Activated CD4-positive, CD25-positive, alpha-beta regulatory T cell (primary cell): ENCODE measurements at regions not wholly inside any gene's neighbourhood (a gene's known extent, or its start where the extent isn't known, plus 50 kb on each side); places are given as distances from the start of the nearest gene placed in this dataset.

ENCODE experiments used
- DNase-seq, 4 experiments: peaks; one replicate each; lab custom pipeline; 2025; lab: John Stamatoyannopoulos, UW

DNA sequence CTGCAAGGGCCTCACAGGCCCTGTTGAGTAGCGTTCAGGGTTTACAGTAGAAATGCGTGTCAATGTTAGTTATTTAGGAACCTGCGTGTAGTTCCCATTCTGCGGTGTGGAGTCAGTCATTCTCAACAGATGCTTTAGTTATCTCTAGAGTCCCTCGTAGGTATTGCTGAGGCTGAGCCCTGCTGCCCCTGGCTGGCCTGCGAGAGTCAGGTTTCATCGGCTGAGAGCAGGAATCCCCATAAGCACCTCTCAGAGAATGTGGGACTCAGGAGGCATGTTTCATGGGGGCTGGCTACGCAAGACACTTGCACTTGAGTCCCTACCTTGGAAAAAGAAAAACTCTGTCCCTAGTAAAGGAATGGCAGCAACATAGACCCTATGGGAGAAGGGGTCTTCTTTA, 347.5 kb upstream of the ASIC2 start:
- no peak for DNase-seq

DNA sequence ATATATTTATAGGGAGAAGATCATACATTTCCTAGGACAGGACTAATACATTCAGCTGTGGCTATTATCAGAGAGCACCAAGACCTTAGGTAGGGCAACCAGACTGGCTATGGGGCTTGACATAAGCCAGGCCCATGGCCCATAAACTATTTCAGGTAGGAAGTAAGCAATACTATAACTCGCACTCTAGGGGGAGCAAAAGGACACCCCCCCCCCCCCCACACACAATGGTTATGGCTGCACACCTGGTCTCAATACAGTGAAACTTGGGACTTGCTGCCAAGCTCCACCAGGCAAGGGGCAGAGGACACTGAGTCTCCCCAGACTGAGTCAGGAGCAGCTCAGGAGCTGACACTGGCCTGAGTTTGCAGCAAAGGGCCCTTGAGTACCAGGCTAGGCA, 348.9 kb upstream of the ASIC2 start:
- DNase-seq: no peak

DNA sequence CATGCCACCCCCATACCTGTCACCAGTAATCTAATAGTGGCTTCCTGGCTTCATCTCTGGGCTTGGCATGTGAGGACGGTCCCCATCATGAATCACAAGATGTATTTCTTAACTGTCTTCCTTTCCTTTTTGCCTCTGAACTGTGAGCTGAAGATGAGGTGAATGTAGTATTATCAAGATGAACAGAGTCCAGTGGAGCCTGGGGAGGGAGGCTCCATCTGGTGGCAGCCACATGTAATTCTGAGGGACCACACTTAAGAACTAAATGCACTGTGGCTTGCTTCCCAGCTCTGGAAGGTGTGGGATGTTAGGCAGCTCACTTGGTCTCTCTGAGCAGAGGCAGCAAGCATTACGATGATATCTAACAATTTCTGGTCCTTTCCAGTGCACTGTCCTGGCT, 354.9 kb upstream of the ASIC2 start:
- DNase-seq: no peak

DNA sequence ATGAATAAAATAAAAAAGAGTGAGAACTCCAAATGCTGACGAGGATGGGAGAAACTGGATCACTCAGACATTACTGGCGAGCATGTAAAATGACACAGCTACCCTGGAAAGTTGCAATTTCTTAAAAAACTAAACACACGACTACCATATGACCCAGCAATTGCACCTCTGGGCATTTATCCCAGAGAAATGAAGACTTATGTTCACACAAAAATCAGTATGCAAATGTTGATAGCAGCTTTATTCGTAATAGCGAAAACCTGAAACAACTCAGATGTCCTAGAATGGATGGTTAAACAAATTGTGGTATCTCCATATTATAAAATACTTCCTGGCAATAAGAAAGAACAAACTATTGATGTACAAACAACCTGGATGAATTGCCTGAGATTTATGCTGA, 357.2 kb upstream of the ASIC2 start:
- DNase-seq: no peak

DNA sequence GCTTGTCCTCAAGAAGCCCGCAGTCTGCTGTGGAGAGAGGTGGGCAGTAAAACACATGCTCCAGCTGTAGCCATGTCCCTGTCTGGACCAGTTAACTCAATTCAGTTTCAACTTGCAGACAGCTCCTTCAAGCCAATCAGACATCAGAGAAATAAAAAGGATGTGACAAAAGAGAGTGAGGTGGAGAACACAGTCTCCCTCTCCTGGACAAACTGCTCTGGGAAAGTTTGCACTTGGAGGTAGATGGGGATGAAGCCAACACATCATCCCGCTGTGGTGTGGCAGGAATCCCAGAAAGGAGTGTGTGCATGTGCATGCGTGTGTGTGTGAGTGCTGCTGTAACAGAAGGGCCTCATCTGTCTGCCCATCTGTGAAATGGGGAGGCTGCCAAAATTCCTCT, 358.6 kb upstream of the ASIC2 start:
- DNase-seq: no peak

DNA sequence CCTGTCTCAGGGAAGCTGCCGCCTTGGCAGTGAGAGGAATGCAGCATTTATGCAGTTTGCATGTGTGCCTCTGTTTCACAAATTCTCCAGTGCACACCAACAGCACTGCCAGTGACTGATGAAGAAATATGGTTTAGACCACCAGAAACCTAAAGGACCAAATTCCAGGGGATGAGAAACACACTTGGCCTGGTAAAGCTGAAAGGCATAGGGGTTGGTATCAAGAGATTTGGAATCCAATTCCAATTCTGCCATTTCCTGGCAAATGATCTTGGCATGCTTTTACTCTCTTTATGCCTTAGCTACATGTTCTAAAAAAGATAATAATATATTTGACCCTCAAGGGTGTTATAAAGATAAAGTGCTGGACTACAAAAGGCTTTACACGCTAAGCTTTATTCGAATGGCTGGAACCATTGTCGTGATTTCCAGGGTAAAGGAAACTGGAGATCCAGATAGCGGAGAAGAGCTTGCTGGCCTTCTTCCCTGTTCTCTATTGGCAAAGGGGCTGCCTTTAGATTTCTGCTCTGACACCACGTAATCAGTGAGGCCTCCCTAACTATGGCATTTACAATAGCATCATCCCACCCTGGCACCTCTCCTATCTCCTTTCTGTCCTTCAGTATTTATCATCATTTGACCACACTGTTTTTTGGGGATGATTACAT, 359.8 kb upstream of the ASIC2 start:
- no peak for DNase-seq

DNA sequence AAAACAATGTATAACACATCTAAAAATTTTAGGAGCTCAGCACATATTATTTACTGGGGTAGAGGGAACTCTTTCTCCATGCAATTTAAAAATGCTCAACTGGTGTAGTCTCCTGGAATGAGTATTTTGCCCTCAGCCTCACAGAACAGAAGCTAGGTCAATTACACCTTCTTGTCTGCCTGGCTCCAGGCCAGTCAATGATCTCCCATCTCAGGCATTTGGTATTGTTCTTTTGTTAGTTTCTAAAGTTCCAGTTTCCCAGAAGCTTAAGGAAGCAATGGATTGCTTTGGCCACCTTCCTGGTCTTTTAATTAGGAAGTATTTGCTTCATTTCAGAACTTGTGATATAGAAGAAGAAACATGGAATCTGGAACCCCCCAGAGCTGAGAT, 360.3 kb upstream of the ASIC2 start:
- no peak for DNase-seq

DNA sequence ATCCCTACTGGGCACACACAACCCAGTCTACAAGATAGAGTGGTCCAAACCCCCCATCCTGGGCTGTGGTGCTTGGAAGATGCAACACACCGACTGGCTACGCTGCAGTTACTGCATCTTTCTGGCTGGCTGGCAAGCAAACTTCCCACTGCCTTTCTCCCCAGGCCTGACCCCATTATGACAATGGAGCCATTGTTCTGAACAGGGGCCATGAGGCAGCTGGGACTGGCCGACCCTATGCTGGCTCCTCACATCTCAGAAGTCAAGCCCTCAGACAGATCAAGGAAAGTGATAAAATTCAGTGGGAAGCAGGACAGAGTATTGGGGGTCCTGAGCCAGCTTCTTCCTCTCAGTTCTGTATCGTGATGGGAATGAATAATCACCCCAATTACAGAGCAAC, 364.1 kb upstream of the ASIC2 start:
- no peak for DNase-seq

DNA sequence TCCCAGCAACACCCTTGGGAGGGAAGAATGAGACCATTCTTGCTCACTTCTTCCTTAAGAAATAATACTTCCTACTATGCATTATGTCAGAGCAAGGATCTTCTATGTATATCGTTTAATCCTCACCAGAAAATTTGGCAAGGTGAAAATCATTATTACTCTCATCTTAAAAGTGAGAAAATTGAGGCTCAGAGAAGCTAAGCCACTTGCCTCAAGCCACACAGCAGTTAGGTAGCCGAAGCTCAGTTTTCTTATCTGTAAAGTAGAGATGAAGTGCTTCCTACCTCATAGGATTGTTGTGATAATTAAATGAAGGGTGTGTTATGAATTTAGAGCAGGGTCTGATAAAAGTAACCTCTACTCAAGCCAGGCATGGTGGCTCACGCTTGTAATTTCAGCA, 368.9 kb upstream of the ASIC2 start:
- DNase-seq: no peak

DNA sequence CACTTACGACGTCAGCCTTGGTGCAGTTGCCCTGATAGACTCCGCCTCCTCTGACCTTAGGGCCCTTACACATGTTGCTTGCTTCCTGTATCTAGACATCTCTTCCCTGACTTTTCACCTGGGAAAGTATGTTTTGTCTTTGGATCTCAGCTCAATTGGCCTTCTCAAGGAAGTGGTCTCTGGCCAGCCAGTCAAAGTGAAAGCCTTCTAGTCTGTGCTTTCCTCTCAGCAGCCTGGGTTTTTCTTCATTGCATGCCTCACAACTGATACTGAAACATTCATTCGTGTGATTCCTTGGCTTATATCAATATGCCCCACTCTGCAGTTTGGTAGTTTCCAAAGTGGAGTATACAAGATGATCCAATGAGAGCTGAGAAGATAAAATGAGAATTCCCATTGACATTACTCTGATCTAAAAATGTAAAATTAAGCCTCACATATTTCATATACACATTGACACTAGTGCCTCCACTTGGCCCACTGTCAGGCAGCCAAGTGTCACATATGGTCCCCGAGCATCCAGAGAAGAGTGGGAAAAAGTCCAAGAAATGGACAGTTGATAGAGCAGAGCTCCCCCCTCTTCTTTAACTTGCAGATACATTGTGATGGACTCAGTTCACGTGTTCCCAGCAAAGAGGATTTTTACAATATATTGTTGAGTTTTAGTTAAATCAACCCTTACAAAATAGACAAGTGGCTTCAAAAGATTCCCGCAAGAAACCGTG, 371.2 kb upstream of the ASIC2 start:
- no peak for DNase-seq

DNA sequence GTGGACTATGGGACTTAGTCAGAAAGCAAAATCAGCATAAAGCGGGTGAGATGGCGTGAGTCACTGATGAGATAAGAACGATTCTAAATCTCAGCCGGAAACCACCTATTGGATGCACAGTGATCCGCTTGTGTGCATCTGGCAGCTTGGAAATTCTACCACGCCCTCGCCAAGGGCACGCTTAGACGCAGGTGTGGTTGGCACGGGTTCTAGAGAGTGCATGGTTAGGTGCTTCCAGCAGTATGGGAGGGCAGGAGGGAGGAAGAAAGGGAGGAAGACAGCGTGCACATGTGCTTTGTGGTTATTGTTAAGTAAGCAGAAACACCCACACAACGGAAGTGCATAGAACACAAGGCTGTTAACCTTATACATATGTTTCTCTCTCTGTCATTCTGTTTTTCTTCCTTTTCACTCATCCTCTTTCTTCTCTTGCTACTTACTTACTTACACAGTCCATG, 374.0 kb upstream of the ASIC2 start:
- no peak for DNase-seq

DNA sequence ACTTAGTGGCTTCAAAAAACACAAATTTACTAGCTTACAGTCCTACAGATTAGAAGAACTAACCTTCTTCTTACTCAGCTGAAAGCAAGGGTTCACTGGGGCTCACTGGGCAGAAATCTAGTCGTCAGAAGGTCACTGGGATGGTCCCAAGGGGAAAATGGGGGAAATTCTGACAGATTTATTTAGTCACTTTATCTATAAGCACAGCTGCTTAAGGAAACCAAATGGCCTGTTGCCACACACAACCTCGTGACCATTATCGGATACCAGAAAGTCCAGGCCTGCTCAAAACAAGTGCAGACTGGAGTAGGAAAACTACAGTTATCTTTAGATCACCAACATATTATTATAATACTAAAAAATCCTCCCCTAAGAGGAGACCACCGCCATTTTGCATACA, 374.6 kb upstream of the ASIC2 start:
- DNase-seq: no peak

DNA sequence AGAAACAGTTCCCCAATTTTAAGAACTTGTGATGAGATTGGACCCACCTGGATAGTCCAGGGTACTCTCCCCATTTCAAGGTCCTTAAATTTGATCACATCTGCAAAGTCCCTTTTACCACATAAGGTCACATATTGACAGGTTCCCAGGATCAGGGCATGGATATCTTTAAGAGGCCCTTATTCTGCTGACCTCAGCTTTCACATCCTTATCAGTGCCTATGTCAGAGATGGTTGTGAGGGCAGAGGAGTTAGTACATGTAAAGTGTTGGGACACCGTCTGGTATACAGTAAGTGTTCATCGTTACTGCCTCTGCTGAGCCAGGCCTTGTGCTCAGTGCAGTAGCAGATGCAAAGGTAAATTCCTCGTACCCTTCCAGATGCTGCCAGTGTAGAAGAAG, 375.4 kb upstream of the ASIC2 start:
- DNase-seq: no peak

DNA sequence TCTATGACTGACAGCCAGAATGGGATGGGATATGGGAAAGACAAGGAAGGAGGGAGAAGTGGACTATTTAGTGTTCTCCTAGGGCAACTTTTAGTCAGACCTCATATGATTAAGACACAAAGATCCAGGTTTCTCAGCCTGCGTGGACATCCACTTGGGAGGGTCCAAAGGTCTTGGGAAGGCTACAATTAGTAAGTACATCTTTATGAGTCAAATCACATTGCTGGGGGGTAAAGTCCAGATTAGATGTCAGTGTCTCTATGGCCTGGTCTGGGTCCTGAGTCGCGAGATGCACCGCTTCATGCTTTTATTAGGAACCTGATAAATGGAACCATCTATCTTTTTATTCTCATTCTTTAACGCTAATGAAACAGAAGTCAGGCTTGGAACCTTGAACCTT, 378.4 kb upstream of the ASIC2 start:
- no peak for DNase-seq

DNA sequence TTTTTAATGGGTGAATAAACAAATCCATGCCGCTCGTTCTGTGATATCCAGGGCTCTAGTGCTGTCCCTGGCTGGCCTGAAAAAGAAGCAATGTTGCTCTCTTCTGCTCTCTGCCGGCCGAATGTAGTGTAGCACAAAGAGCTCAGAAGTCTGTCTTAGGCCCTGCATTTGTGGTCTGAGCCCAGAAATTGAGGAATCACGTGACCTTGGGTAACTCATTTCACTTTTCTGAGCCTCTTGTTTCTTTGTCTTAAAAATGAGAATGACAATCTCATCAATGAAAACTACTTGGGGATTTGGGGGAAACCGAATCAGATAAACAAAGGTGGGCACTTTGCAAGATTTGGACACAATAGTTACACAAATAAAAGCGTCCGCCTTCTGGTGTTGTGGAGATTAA, 381.6 kb upstream of the ASIC2 start:
- no peak for DNase-seq

DNA sequence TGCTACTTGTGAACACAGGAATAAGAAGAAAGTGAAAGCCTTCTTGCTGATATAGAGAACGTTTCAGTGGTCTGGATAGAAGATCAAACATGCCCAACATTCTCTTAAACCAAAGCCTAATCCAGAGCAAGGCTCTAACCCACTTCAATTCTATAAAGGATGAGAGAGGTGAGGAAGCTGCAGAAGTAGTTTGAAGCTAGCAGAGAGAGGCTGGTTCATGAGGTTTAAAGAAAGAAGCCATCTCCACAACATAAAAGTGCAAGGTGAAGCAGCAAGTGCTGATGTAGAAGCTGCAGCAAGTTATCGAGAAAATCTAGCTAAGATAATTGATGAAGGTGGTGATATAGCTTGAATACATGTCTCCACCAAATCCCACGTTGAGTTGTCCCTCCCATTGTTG, 383.3 kb upstream of the ASIC2 start:
- DNase-seq: no peak

DNA sequence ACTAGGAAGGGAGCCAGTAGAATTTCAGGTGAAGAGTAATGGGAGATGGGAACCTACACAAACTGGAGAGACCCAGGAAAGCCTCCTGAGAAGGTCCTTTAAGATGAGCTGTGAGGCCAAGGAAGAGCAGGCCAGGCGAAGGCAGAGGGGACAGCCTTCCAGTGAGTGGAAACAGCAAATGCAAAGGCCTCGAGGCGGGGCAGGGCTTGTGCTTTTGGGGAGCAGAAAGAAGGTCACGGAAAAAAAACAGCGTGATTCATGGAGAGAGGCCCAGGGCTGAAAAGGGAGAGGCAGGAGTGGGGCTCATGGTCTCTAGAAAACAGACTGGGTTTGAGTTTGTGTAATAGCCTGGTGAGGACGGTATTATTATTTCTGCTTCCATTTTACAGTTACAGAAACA, 386.5 kb upstream of the ASIC2 start:
- no peak for DNase-seq

DNA sequence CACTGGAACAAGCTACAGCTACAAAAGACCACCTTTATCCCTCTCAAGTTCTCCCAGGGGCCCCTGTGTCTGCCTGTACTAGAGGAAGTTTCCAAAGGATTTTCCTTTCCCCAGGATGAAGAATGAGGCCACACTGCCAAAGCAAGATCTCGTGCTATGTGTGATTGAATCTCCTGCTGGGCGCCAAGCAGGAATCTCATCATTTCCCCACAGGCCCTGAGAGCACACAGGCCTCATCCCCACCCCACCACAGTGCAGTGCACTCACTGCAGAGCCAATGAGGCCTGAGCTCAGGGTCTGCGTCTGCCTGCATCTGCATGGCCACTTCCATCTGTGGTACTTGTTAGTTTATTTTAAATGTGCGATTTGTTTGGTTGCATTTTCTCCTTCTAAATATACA, 387.4 kb upstream of the ASIC2 start:
- no peak for DNase-seq

DNA sequence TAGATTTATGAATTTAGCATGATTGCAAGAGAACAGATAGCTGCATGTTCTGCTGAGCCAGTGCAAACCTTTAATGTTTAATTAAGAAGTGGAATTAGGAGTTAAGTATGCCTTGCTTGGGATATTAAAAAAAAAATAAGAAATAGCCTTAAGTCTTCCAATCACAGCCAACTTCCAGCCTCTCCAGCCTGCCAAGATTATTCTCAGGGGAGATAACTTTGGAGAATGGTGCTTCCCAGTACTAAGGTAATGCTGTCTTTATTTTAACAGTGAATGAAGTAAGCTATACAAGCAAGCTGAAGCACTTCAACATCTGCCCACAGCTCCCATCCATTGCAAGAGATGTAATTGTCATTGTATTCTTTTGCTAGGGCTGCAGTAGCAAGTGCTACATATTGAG, 389.5 kb upstream of the ASIC2 start:
- no peak for DNase-seq

DNA sequence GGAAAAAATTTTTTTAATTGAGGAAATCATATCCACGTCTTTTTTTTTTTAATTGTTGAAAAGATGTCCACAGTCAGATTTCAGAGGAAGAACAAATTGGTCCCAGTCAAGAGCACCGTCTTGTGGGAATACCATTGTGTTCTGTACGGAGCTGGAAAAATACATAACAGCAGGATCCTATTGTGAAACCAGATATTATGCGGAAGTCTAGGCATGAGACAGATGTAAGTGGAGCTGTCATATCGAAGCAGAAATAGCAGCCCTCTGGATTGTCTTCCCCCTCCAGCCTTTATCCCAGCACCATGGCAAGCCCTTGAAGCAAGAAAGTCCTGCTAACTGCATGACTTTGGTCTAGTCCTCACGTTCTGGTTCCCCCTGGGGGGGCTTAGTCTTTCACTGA, 391.6 kb upstream of the ASIC2 start:
- no peak for DNase-seq

DNA sequence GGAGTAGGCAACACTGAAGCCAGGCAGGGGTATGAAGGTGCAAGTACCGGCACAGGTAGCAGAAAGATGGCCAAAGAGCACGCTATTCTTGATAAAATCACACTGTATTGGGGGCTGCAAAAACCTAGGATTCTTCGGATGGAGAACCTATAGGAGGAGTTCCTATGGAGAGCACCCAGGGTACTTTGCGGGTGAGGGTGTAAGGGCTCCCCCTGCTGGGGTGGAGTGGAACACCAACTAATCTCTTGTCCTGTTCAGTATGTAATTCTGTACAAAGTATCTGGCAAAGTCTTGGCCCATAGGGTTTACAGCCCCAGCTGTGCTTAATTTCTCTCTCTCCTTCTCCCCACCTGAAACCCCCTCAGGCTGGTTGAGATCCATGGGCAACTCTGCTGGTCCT, 393.1 kb upstream of the ASIC2 start:
- DNase-seq: no peak

DNA sequence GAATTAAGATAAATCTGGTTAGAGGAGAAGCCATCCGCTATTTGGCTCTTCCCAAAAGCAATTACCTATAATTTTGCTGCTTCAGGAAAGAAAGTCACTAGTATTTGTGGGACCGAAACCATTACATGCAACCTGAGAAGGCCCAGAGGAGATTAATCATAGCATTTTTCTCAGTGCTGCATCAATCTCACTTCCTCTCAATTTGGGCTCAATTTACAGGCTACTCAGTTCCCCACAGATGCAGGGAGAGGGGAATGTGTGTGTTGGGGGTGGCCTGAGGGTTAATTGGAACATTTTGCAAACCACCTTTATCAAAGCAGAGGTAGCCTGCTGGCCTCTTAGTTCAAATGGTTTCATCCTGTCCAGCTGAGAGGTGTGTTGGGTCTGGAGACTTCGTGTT, 394.7 kb upstream of the ASIC2 start:
- no peak for DNase-seq

DNA sequence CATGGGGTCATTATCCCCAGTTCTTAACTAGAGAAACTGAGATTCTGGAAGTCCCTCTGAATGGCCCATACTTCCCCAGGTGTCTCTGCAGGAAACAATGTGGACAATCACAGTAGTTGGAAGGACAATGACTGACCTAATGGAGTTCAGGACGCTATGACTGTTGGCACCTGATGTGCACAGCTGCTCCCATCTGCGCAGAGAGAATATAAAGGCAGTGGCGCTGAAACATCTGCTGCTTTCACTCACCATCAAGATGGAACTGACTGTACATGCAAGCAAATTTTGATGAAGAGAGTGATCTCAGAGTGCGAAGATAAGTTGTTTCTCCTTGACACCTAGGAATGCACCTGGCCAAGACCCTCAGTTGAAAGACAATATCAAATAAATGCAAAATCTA, 395.7 kb upstream of the ASIC2 start:
- no peak for DNase-seq

DNA sequence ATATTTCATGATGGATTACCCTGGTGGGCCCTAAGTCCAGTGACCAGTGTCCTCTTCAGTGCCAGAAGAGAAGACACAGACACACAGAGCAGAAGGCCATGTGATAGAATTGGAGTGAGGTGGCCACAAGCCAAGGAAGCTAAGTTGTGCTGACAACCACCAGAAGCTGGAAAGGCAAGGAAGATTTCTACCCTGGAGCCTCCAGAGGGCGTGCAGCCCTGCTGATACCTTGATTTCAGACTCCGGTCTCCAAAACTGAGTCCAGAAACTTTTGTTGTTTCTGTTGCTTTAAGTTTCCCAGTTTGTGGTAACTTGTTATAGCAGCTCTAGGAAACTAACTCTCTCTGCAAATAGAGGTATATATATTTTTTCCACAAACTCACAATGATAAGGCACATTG, 396.6 kb upstream of the ASIC2 start:
- DNase-seq: no peak
